ENCODE measurements at regions not wholly inside any gene's neighbourhood (a gene's known extent, or its start where the extent isn't known, plus 50 kb on each side); places are given as distances from the start of the nearest gene placed in this dataset.
"Not testable (repeated sequence)": the region's sequence is repeated elsewhere in the genome, so short reads cannot be mapped to it uniquely, and the experiment has no call there.

GRCh38 chr2:91573755-91574154, 2882.3 kb downstream of the RPIA start:
- not testable (repeated sequence) for TF ChIP-seq CTCF (conservative IDR thresholded peaks at IDR 0.05; ENCODE audit: low read depth, low read length); EZH2 (IDR thresholded peaks at IDR 0.05; ENCODE audit: low read length, unreplicated experiment)
